RWPE2 (cell line): ENCODE measurements at regions not wholly inside any gene's neighbourhood (a gene's known extent, or its start where the extent isn't known, plus 50 kb on each side); places are given as distances from the start of the nearest gene placed in this dataset.

Experiments used
- ATAC-seq: fragments of 200-7000 bp; cut with Tn5 transposase; 3 replicates; pipeline ENCODE4 v1.9.1; 2021; ENCODE audit warnings: low read depth
- DNase-seq: peaks from one replicate; pipeline ENCODE4 v3.0.0-alpha.2; 2020; ENCODE audit warnings: low spot score
- H3K27ac ChIP-seq: fragments of 450-650 bp; 2 replicates; pipeline ENCODE4 v1.5.1; 2017; ENCODE audit warnings: mild to moderate bottlenecking; ENCODE audit not compliant: poor library complexity, severe bottlenecking
- H3K27me3 ChIP-seq: fragments of 250-450 bp; sonication (Bioruptor Pico); 2 replicates; pipeline ENCODE4 v1.5.1; 2021; ENCODE audit warnings: mild to moderate bottlenecking, moderate library complexity; ENCODE audit not compliant: insufficient read depth, poor library complexity, severe bottlenecking
- H3K36me3 ChIP-seq: fragments of 250-450 bp; sonication (Bioruptor Pico); 2 replicates; pipeline ENCODE4 v1.5.1; 2020; ENCODE audit warnings: low read depth, mild to moderate bottlenecking, moderate library complexity
- H3K4me1 ChIP-seq: fragments of 250-450 bp; sonication (Bioruptor Pico); 2 replicates; pipeline ENCODE4 v1.5.1; 2021; ENCODE audit warnings: mild to moderate bottlenecking, moderate library complexity; ENCODE audit not compliant: insufficient read depth, poor library complexity, severe bottlenecking
- H3K4me3 ChIP-seq: fragments of 250-450 bp; sonication (Bioruptor Pico); 2 replicates; pipeline ENCODE4 v1.5.1; 2021; ENCODE audit warnings: mild to moderate bottlenecking, moderate library complexity; ENCODE audit not compliant: severe bottlenecking
- H3K9me3 ChIP-seq: fragments of 250-450 bp; sonication (Bioruptor Pico); 2 replicates; pipeline ENCODE4 v1.5.1; 2021; ENCODE audit warnings: mild to moderate bottlenecking, moderate library complexity; ENCODE audit not compliant: severe bottlenecking
- CTCF ChIP-seq: fragments of 450-650 bp; IDR thresholded peaks from one replicate; pipeline ENCODE4 v1.5.1; 2017; ENCODE audit warnings: mild to moderate bottlenecking, moderate library complexity; ENCODE audit not compliant: poor library complexity, severe bottlenecking

- no peaks in the 10 kb centered on the region for H3K27me3 ChIP-seq
- H3K4me3 ChIP-seq, result no peak overlapping the region
- ATAC-seq, result peak; percentile 94
- H3K4me1 ChIP-seq, result peaks cover 9% of the 10 kb centered on the region
- no peak for TF ChIP-seq CTCF
- no peak for DNase-seq
- H3K9me3 ChIP-seq, result no peaks in the 10 kb centered on the region
- H3K36me3 ChIP-seq, result no peaks in the 10 kb centered on the region
- H3K27ac ChIP-seq, result peak overlapping the region; percentile 69
Measured at GRCh38 chr7:91771921-91772815, 108.3 kb downstream of the MTERF1 start.

GRCh38 chr7:91776171-91776570 is 104.3 kb downstream of the MTERF1 start:
- no peak for ATAC-seq
- no peaks in the 10 kb centered on the region for H3K9me3 ChIP-seq
- TF ChIP-seq CTCF, result no peak
- H3K27ac ChIP-seq, result no peak overlapping the region
- H3K27me3 ChIP-seq, result no peaks in the 10 kb centered on the region
- no peaks in the 10 kb centered on the region for H3K36me3 ChIP-seq
- no peak overlapping the region for H3K4me3 ChIP-seq
- peaks cover 9% of the 10 kb centered on the region for H3K4me1 ChIP-seq
- DNase-seq, result no peak

- no peak for TF ChIP-seq CTCF
- no peaks in the 10 kb centered on the region for H3K36me3 ChIP-seq
- DNase-seq (no peak), ATAC-seq (no peak)
- no peaks in the 10 kb centered on the region for H3K9me3 ChIP-seq
- H3K27me3 ChIP-seq, result no peaks in the 10 kb centered on the region
- H3K4me1 ChIP-seq, result no peaks in the 10 kb centered on the region
- H3K4me3 ChIP-seq, result no peak overlapping the region
- H3K27ac ChIP-seq, result no peak overlapping the region
Measured at GRCh38 chr7:91777522-91777921, 103.0 kb downstream of the MTERF1 start.

- Histone ChIP-seq H3K9me3 (no peaks in the 10 kb centered on the region), H3K27ac (no peak overlapping the region), H3K36me3 (no peaks in the 10 kb centered on the region), H3K4me3 (no peak overlapping the region), H3K4me1 (no peaks in the 10 kb centered on the region), H3K27me3 (no peaks in the 10 kb centered on the region)
- DNase-seq (no peak), ATAC-seq (no peak)
- no peak for TF ChIP-seq CTCF
Measured at GRCh38 chr7:91778416-91778815, 102.1 kb downstream of the MTERF1 start.

- DNase-seq (no peak), ATAC-seq (no peak)
- H3K9me3 ChIP-seq, result no peaks in the 10 kb centered on the region
- H3K27me3 ChIP-seq, result no peaks in the 10 kb centered on the region
- no peaks in the 10 kb centered on the region for H3K4me1 ChIP-seq
- H3K36me3 ChIP-seq, result no peaks in the 10 kb centered on the region
- no peak overlapping the region for H3K4me3 ChIP-seq
- no peak overlapping the region for H3K27ac ChIP-seq
- no peak for TF ChIP-seq CTCF
Measured at GRCh38 chr7:91780521-91780920, 100.0 kb downstream of the MTERF1 start.
